Transverse colon (tissue), 4 donors: ENCODE measurements at regions not wholly inside any gene's neighbourhood (a gene's known extent, or its start where the extent isn't known, plus 50 kb on each side); places are given as distances from the start of the nearest gene placed in this dataset.
"Not testable (repeated sequence)": the region's sequence is repeated elsewhere in the genome, so short reads cannot be mapped to it uniquely, and the experiment has no call there.

Source experiments
- DNase-seq: peaks from one replicate; pipeline ENCODE4 v3.0.0-alpha.2; 2019
- H3K27ac ChIP-seq, 4 donors: fragments of 200-600 bp; sonication (generic); 2 replicates each; pipeline ENCODE4 v1.5.1; 2016 to 2018; ENCODE audit warnings: inconsistent platforms in 4 of 4
- H3K27me3 ChIP-seq: fragments of 200-600 bp; sonication (generic); 2 replicates; pipeline ENCODE4 v1.5.1; 2017; ENCODE audit warnings: inconsistent platforms
- H3K36me3 ChIP-seq, 4 donors: fragments of 200-600 bp; sonication (generic); 2 replicates each; pipeline ENCODE4 v1.5.1; 2017 to 2019; ENCODE audit warnings: inconsistent platforms in 4 of 4
- H3K4me1 ChIP-seq, 4 donors: fragments of 200-600 bp; sonication (generic); 2 replicates each; pipeline ENCODE4 v1.5.1; 2017 to 2020; ENCODE audit warnings: inconsistent platforms in 4 of 4
- H3K4me3 ChIP-seq, 4 donors: fragments of 200-600 bp; sonication (generic); 1 replicate in 1 of 4; 2 replicates in 3 of 4; pipeline versions ENCODE4 v1.5.1 to v1.6.1; 2017 to 2019; ENCODE audit warnings: inconsistent platforms in 4 of 4
- H3K9me3 ChIP-seq, 2 donors: fragments of 200-600 bp; sonication (generic); 2 replicates each; pipeline ENCODE4 v1.5.1; 2017 to 2019; ENCODE audit warnings: inconsistent platforms in 2 of 2
- EP300 ChIP-seq: sonication (generic); formaldehyde crosslinking; IDR thresholded peaks from one replicate; pipeline ENCODE4 v1.6.1; 2017; ENCODE audit warnings: antibody characterized with exemption, low read depth
- POLR2A ChIP-seq: fragments of 450-650 bp; IDR thresholded peaks from one replicate; pipeline ENCODE4 v1.6.1; 2016; ENCODE audit warnings: antibody characterized with exemption, mild to moderate bottlenecking, moderate library complexity
- POLR2AphosphoS5 ChIP-seq, 3 donors: sonication (generic); formaldehyde crosslinking; IDR thresholded peaks; one replicate each; pipeline ENCODE4 v1.6.1; 2016; ENCODE audit warnings: antibody characterized with exemption in 3 of 3
- WGBS, 2 donors: methylation state at CpG; one replicate each; pipeline ENCODE4 v1.1.5; 2018; ENCODE audit warnings: low coverage in 1 of 2; 5-methylcytosine and 5-hydroxymethylcytosine counted together
- in situ Hi-C, 4 donors: fragments of 200-750 bp; cut with MboI; loops; one replicate each; pipeline versions ENCODE4 v1.15.0 to v1.15.1; 2017; ENCODE audit warnings: low sequenced_read_pairs in 3 of 4, low pct_ligation_motif_present in 1 of 4, low pct_unique_long_range_greater_than_20kb in 1 of 4
- intact Hi-C: fragments of 100-400 bp; cut with DNase I; formaldehyde crosslinking; loops from one replicate; pipeline ENCODE4 v1.15.1; 2023; ENCODE audit warnings: low total_unique reads
- TF ChIP-seq, protein P1 (sequence below), 5 experiments: fragments of 200-600 bp in 3 of 5; fragments of 450-650 bp in 2 of 5; sonication (generic) in 3 of 5; IDR thresholded peaks; 1 replicate in 2 of 5; 2 replicates in 3 of 5; pipeline ENCODE4 v1.5.1; 2016 to 2017; ENCODE audit warnings: antibody characterized with exemption in 5 of 5, inconsistent platforms in 3 of 5, mild to moderate bottlenecking in 2 of 5, moderate library complexity in 1 of 5

DNA sequence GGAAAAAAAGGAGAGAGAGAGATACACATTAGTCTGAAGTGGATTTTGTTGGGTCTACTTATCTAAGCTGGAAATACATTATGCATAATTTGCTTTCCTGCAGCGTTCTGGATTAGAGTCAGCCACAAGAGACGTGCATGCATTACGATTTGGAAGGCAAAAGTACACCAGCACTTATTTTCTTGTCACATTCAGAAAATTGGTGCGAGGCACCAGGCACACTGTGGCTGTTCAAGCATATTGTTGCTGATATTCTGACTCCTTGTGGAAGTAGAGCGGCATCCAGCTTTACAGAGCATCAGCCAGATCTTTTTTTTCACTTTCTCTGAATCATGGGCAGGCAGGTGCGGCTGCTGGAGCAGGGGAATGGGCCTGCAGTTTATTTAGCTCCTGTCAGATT, 905.6 kb upstream of the SPRY2 start:
- TF ChIP-seq POLR2AphosphoS5 (IDR thresholded peaks at IDR 0.05) (no peak), POLR2A (no peak), EP300 (no peak)
- TF ChIP-seq, protein P1, sequence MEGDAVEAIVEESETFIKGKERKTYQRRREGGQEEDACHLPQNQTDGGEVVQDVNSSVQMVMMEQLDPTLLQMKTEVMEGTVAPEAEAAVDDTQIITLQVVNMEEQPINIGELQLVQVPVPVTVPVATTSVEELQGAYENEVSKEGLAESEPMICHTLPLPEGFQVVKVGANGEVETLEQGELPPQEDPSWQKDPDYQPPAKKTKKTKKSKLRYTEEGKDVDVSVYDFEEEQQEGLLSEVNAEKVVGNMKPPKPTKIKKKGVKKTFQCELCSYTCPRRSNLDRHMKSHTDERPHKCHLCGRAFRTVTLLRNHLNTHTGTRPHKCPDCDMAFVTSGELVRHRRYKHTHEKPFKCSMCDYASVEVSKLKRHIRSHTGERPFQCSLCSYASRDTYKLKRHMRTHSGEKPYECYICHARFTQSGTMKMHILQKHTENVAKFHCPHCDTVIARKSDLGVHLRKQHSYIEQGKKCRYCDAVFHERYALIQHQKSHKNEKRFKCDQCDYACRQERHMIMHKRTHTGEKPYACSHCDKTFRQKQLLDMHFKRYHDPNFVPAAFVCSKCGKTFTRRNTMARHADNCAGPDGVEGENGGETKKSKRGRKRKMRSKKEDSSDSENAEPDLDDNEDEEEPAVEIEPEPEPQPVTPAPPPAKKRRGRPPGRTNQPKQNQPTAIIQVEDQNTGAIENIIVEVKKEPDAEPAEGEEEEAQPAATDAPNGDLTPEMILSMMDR (IDR thresholded peaks at IDR 0.05) = no peak
- DNase-seq = no peak
- Histone ChIP-seq H3K4me1 (no peaks in the 10 kb centered on the region), H3K4me3 (no peak overlapping the region), H3K36me3 (no peaks in the 10 kb centered on the region), H3K9me3 (no peaks in the 10 kb centered on the region), H3K27ac (no peak overlapping the region), H3K27me3 (no peaks in the 10 kb centered on the region)
- in situ Hi-C loops (no loop called here), intact Hi-C loops (no loop called here)
- 68 to 88% methylated on average over 3 to 6 of the region's 6 CpGs for WGBS, 2 donors

DNA sequence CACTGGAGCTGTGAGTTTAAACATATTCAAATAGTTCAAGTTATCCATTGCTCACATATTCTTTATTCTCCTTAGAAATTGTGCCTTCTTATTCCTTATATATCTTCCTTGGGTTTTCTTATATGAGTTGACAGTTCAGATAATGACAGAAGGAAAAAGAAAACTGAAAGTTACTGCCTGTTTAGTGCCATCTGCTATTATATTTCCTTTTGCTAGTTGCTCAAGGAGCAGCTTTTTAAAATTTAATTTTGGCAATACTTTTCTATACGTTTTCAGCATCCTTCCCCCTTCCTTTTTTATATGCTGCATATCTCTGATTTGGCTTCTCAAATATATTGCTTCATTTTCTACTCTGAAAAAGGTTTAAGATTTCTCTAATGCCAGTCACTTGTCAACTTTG, 903.1 kb upstream of the SPRY2 start:
- no peak overlapping the region for H3K27ac ChIP-seq
- H3K36me3 ChIP-seq = no peaks in the 10 kb centered on the region
- in situ Hi-C loops = no loop called here
- no peaks in the 10 kb centered on the region for H3K9me3 ChIP-seq
- DNase-seq = no peak
- 50 to 54% methylated on average over 1 of the region's 1 CpG for WGBS, 2 donors
- H3K27me3 ChIP-seq = no peaks in the 10 kb centered on the region
- TF ChIP-seq POLR2A = no peak
- TF ChIP-seq, protein P1 (IDR thresholded peaks at IDR 0.05) = no peak
- no peak for TF ChIP-seq EP300
- TF ChIP-seq POLR2AphosphoS5 (IDR thresholded peaks at IDR 0.05) = no peak
- intact Hi-C loops = no loop called here
- H3K4me1 ChIP-seq = no peaks in the 10 kb centered on the region
- no peak overlapping the region for H3K4me3 ChIP-seq

DNA sequence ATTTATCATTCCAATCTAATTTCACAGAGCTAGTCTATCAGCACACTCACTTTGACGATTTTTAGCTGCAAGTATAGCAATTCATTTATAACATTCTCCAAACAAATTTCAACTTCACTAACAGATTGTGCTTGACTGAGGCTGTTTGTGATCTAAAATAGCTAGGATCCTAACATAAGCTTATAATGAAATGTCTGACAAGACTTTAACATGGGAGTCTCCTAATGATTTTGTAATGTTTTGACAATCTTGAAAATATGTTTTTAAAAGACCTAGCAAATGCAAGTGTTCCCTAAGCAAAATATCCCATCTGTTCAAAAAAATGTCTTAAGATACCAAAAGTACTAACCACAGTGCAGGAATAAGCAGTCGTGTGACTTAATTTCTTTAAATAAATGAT, 889.5 kb upstream of the SPRY2 start:
- no peak for DNase-seq
- in situ Hi-C loops = no loop called here

DNA sequence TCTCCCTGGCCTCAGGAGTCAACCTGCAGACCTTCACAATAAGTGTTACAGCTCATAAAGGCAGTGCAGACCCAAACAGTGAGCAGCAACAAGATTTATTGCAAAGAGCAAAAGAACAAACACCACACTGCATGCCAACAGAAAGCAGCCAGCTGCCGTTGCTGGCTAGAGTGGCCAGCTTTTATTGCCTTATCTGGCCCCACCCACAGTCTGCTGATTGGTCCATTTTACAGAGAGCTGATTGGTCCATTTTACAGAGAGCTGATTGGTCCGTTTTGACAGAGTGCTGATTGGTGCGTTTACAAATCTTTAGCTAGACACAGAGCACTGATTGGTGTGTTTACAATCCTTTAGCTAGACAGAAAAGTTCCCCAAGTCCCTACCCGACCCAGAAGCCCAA, 885.9 kb upstream of the SPRY2 start:
- H3K36me3 ChIP-seq, intact Hi-C loops, H3K4me3 ChIP-seq, H3K27me3 ChIP-seq, H3K4me1 ChIP-seq, DNase-seq, H3K27ac ChIP-seq, in situ Hi-C loops, H3K9me3 ChIP-seq: not testable (repeated sequence)
- WGBS, 2 donors = 40 to 65% methylated on average over 1 to 4 of the region's 4 CpGs

More for the DNA sequence above, 889.5 kb upstream of the SPRY2 start:
- WGBS, 2 donors = 42 to 45% methylated on average over 2 of the region's 2 CpGs
- Histone ChIP-seq H3K36me3 (no peaks in the 10 kb centered on the region), H3K27ac (no peak overlapping the region), H3K9me3 (no peaks in the 10 kb centered on the region), H3K27me3 (no peaks in the 10 kb centered on the region), H3K4me3 (no peak overlapping the region), H3K4me1 (no peaks in the 10 kb centered on the region)
- TF ChIP-seq, protein P1 (IDR thresholded peaks at IDR 0.05) = no peak
- TF ChIP-seq EP300 (no peak), POLR2A (no peak), POLR2AphosphoS5 (IDR thresholded peaks at IDR 0.05) (no peak)
- intact Hi-C loops = no loop called here

DNA sequence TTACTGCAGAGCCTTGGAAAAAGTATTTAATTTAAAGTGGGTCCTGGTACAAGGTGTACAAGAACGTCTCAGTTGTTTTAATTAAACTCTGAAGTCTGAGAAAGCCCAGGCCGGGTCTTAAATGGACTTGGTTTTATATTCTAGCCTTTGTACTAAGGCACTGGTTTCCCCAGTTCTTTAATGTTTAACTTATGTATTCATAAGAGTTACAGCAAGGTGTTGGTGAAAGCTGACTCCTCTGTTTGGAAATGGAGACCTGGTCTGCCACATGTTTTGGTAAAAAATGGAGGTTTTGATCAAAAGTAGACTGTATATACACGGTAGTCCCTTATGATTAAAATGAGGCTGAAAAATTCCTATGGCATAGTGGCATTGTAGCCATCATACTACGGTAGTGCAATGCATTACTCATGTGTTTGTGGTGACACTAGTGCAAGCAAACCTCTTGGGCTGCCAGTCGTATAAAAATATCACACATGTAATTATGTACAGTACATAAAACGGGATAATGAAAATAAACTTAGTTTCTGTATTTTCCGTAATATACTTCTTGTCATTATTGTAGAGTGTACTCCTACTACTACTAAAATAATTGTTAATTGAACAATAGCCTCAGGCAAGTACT, 883.4 kb upstream of the SPRY2 start:
- H3K9me3 ChIP-seq = no peaks in the 10 kb centered on the region
- no peaks in the 10 kb centered on the region for H3K36me3 ChIP-seq
- H3K27me3 ChIP-seq = no peaks in the 10 kb centered on the region
- no peak for TF ChIP-seq EP300
- no peak for DNase-seq
- peaks cover 0 to 8% (median 0%) of the 10 kb centered on the region in 4 donors for H3K4me1 ChIP-seq
- H3K4me3 ChIP-seq = no peak overlapping the region
- WGBS, 2 donors = 37 to 52% methylated on average over 7 of the region's 7 CpGs
- in situ Hi-C loops (no loop called here), intact Hi-C loops (no loop called here)
- H3K27ac ChIP-seq = peak overlapping the region; percentile 65 to 77 (median 72)
